HG02981 (cell line): ENCODE measurements at regions not wholly inside any gene's neighbourhood (a gene's known extent, or its start where the extent isn't known, plus 50 kb on each side); places are given as distances from the start of the nearest gene placed in this dataset.
"Not testable (repeated sequence)": the region's sequence is repeated elsewhere in the genome, so short reads cannot be mapped to it uniquely, and the experiment has no call there.

Experiments used
- ATAC-seq: cut with Tn5 transposase; IDR thresholded peaks from one replicate; pipeline ENCODE4 v1.9.1; 2021; ENCODE audit warnings: mild to moderate bottlenecking, moderate library complexity; ENCODE audit not compliant: unreplicated experiment

DNA sequence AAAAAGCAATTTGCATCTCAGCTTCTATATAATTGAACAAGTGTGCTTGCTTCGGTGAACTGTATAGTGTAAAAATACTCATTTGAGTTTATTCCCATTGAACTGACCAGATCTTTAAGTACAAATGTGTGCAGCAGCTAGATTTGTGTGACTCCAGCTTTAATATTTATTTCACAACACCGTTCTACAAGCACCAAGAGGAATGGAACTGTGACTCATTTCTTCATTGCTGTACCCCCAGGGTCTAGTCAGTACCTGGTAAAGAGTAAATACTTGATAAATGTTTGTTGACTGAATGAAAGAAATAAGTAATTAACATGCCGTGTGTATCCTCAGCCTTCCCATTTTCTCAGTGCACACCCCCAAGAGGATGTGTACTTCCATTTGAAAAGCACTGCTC lies 464.8 kb downstream of the CBLN4 start:
- ATAC-seq, result no peak

DNA sequence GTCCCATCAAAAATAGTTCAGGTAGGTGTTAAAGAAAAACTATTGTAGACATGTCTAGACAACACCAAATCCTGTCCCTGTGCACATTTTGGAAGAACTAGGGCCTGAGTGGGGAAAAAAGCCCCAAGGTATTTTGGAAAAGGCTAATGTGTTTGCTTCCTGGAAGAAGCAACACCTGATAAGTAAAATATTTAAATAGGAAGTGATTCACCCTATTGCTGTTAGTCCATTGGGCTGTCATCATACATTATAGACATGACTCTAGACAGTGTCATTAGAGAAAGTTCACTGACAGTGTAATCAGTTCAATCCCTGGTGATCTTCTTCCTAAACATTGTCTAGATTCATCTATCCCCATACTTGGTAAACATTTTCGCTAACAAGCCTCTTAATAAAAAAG lies 465.3 kb downstream of the CBLN4 start:
- ATAC-seq, result no peak

DNA sequence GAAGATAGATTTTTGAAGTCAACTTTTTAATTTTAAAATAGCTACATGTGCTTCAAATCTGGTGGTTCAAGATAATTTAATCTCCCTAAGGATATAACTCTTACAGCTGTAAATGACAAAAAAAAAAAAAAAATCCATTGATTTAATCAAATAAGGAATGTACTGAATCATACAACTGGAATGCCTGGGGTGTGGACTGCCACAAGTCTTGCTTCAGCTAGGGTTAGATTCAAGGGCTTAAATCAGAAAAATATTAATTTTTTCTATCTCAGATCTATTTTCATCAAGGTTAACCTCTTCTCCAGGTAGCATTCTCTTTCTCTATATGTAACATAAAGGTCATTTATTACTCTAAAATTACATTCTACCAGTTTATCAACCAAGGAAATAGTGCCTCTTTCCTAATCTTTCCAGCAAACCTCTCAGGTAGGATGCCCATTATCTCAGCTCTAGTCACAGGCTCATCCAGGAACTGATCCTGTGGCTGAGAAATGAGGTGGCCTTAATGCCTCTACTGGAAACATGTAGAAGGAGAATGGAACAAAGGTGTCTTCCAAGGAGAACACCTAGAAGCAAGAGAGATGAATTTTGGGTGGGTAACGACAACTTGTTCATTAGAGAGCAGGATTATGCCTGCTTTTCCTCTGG lies 466.9 kb downstream of the CBLN4 start:
- ATAC-seq, result no peak

DNA sequence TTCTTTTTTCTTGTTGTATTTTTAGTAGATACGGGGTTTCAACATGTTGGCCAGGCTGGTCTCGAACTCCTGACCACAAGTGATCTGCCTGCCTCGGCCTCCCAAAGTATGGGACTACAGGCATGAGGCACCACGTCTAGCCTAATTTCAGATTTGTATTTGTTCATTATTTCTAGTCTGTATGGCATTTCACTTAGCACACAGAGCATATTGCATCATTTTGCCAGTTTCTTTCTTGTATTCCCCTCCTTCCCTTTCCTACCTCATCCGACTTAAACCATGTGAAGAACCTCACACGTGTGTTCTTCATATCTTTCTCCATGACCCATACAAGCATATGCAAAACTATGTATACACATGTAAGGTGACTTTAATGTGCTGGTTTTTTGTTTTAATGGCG lies 470.0 kb downstream of the CBLN4 start:
- no peak for ATAC-seq

DNA sequence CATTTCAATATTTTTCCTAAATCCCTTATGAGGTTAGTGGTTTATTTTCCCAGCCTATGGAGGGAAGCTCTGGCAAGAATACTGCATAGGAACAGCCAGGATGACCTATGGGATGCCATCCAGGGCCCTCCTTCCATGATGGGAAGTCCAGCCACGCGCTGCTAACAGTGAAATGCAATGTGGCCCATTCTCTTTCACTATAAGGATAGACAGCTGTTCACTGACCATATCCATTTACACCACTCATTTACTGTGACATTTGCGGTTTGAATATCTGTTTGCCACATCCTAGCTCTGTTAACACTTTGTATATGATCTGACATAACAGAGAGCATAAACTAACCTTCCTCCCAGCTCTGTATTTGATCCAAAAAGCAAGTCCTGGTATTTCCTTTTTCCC lies 471.7 kb downstream of the CBLN4 start:
- no peak for ATAC-seq

DNA sequence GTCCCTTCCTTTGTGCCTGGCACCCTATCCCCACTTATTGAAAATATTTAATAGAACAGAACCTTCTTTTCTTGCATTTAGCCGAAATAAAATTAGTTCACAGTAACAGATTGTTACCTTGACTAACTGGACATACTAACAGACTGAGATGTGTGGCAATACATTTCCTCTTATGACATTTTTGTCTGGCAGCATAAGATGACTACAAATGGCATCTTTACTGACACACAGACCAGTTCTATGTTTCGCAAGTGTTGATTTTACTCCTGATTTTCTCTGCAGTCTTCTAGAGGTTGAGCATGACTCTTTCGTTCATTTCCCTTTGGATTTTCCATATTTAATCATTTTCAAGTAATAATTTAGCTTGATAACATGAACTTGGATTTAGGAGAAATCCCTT lies 474.6 kb downstream of the CBLN4 start:
- ATAC-seq, result no peak

DNA sequence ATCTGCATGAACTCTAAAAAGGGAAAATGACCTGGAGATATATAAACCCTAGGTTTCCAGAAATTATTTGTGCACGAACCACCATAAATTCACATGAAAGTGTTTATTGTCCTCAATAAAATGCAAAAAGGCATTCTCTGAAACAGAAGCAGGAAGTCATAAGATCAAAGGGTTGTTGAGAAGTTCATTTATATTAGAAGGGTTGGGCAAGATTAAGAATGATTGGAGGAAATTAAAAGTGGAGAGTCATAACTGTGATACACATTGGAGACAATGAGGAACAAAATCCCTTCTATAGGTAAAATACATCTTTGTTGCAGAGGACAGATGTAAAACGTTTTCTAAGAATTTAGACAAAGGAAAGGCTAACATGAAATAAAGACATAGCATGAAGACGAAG lies 476.8 kb downstream of the CBLN4 start:
- ATAC-seq, result no peak

DNA sequence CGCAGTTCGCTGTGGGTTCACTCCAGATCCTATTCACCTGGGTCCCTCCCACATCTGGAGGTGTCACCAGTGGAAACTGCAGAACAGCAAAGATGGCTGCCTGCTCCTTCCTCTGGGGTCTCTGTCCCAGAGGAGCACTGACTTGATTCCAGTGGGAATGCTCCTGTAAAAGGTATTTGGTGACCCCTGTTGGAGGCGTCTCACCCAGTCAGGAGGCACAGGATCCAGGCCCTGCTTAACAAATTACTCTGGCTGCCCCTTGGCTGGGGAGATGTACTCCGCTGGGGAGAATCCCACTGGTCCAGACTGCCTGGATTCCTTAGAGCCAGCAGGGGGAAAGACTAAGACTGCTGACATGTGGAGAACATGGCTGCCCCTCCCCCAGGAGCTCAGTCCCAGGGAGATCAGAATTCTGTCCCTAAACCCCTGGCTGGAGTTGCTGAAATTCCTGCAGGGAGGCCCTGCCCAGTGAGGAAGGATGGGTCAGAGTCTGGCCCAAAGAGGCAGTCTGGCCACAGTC lies 483.0 kb downstream of the CBLN4 start:
- no peak for ATAC-seq

DNA sequence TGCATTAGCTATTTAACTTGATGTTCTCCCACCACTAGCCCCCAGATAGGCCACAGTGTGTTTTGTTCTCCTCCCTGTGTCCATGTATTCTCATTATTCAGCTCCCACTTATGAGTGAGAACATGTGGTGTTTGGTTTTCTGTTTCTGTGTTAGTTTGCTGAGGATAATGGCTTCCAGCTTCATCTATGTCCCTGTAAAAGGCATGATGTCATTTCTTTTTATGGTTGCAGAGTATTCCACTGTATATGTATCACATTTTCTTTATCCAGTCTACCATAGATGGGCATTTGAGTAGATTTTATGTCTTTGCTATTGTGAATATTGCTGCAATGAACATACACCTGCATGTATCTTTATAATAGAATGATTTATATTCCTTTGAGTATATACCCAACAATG lies 487.7 kb downstream of the CBLN4 start:
- ATAC-seq, result not testable (repeated sequence)

DNA sequence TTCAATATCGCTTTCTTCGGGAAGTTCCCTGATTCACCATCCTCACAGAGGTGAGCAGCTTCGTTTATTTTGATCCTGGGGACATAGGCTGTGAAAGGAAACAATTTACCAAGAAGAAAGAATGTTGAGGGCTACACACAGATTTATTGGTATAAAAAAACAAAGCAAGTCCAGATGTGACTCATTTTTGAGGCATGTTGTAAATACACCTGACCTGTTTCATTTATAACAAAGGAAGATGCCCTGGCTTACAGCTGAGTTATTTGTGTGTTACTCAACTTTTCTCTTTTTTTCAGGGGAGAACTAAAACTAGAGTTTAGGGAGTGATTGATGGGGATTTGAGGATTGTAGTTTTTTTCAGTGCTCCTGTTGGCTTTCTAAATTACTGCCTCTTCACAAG lies 489.5 kb downstream of the CBLN4 start:
- no peak for ATAC-seq

DNA sequence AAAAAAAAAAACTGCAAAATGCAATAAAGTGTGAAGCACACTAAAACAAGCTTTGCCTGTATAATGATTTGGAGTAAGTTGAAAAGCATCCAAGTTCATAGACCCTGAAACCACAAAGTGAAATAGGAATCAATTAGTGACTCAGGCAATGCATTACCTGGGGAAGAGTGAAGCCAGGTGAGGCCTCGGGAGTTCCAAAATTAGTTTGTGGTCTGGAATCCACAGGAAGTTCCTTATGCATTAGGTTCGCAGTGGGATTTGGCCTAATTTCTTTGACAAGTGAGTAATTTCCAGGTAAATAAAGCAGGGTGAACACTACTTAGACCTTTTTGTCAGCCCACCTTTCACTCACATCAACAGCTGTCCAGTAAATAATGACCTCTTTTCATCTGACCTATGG lies 490.8 kb downstream of the CBLN4 start:
- no peak for ATAC-seq

DNA sequence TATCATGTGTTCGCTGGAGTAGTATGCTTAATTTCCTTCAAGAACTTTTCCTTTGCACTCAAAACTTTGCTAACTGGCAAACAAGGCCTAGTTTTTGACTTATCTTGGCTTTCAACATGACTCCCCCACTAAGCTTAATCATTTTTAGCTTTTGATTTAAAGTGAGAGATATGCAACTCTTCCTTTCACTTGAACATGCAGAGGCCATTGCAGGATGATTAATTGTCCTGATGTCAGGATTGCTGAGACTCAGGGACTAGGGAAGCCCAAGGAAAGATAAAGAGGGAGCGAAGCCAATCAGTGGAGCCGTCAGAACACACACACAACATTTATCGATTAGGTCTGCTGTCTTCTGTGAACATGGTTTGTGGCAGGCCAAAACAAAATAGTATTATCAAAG lies 491.4 kb downstream of the CBLN4 start:
- ATAC-seq, result no peak

DNA sequence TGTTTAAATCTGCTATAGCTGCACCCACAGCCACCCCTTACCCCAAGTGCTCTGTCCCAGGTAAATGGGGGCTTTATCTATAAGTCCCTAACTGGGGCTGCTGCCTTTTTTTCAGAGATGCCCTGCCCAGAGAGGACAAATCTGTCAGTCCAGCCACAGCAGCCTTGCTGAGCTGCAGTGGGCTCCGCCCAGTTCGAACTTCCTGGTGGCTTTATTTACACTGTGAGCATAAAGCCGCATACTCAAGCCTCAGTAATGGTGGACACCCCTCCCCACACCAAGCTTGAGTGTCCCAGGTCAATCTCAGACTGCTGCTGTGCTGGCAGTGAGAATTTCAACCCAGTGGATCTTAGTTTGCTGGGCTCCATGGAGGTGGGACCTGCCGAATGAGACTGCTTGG lies 505.2 kb downstream of the CBLN4 start:
- no peak for ATAC-seq

DNA sequence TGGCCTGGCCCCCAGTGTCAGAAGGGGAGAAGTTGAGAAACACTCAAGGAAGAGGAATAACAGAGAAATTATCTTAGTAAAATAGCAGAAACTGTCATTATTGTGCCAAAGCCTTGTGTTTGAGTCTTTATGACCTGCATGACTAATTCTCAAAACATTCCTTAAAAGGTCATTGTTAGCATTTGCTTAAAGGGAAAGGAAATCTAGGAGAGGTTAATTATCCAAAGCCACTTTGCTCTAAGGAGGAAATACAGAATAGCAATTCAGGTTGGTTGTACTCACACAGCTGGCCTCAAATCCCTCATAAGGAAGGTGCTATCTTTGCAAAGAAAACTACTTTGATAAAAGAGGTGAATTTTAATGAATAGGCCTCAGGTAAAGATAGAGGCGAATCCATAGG lies 516.7 kb downstream of the CBLN4 start:
- no peak for ATAC-seq

DNA sequence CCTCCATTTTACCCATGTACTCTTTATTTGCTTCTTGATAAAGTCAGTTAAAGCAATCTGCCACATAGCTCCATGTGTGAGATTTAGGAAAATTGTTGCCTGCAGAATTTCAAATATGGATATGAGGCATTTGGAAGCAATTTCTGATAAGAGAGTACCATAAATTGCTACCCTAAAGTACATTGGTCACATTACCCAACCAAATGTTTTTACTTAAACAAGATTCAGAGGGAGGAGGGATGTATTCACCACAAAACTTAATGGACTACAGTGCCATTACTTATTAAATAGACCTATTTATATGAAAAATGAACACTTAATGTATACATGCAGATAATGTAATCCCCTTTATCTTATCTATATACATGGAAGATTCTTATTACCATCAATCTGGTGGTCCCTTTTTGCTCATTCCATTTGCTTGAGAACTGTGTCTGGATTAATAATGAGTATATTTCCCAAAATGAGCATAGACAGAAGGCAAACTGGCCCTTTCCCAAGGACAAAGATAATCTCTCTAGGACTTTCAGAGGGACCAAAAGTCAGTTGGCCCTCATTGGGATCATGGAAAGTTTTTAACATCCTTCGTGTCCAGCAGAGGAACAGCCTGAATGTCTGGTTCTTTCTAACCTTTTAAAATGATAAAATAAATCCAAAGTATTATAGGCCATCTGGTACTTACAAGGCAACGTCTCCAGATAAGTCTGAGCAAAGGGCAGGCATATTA lies 526.4 kb downstream of the CBLN4 start:
- no peak for ATAC-seq

DNA sequence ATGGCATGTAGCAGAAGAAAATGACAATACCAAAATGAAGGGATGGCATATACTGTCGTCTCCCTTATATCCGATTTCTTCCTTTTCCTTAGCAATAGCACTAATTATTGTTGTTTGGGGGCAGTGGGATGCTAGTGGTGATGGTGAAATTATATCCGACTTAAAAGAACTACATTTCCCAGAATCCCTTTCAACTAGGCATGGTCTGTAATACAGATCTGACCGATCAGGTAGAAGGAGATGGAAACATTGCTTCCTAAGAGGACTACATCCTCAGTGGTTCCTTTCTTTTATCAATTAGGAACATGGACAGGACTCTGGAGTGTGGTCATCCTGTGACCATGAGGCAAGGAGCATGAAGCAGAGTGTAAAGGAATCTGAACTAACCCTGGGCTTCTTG lies 532.6 kb downstream of the CBLN4 start:
- ATAC-seq, result no peak

DNA sequence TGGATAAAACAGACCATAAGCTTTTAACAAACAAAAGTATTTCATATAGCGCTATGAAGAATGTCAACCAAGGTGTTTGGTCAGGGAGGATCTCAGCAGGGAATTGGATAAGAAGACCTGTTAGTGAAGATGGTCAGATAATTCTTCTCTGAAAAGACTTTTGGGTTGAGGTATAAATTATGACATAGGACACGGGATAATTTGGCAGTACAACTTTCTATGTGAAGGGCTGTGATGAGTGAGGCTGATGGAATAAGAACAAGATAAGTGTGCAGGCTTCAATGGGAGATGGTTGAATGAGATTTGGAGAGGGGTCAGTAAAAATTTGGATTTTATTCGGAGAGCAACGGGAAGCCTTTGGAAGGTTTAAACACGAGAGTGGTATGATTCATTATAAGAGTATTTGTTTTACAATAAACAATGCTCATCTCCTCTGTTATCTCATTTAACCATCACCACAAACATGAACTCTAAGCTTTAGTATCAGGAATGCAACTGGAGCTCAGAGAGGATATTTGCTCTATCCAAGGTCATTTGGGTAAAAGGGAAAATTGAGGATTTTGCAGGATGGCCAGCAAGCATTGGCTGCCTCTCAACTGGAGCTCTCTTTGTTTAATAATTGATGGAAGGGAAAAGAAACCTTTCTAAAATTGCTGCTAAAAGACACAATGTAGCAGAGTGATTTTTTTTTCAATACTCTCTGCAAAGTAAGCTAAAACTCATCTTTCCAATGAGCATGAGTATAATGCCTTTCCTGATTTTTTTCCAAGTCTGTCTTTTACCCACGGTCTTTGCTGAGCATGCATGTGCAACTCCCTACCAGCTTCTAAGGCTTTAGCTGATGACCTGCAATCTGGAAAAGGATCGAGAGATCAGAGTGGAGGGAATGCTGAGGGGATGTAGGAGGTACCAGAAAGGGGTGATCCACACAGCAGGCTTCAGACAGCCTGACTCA lies 534.0 kb downstream of the CBLN4 start:
- no peak for ATAC-seq

DNA sequence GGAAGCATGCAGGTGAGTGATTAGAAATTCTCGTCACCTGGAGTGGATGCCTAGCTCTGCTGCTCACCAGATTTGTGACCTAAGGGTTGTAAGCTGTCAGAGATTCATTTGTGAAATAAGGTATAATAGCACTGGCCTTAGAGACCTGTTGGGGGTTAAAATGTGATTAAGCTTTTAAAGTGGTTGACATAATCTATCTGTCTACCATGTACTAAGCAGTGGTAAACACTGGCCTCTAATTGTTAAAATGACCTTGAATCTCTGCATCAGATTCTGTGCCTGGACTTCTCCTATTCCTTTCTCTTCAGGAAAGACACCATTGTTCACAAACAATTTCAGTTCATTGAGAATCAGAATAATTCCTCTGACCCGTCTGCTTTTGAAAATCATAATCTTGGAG lies 536.2 kb downstream of the CBLN4 start:
- ATAC-seq, result no peak

DNA sequence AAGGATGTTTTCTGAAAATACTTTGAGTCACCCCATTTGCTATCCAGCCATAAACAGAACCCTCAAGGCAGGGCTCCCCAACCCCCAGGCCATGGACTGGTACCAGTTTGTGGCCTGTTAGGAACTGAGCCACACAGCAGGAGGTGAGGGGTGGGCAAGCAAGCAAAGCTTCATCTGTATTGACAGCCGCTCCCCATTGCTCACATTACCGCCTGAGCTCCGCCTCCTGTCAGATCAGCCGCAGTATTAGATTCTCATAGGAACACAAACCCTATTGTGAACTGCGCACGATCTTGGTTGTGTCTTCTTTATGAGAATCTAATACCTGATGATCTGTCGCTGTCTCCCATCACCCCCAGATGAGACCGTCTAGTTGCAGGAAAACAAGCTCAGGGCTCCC lies 543.8 kb downstream of the CBLN4 start:
- no peak for ATAC-seq

DNA sequence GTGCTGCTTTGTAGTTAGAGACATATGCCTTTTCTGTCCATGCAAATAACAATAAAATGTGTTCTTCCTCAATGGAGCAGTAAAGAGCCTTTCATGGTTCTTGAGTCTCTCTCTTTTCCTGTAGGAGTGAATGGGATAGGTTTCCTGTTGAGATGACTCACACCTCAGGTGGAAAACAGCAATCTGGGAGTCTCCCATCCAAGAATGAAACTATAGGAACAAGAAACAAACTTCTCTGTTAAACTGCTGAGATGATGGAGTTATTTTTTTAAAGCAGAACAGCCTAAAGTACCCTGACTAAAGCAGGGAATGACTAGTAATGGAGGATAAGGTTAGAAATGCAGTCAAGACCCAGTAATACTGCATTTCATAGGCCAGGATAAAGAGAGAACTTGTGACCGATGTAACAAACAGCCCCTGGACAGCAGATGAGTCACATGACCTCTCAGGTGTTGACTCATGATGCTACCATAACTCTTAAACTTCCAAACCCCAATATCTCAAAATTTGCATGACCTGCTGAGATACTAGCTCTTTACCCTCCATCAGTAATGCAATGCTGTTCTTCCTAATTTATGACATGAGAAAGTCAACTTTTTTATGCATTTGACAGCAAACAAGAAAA lies 548.9 kb downstream of the CBLN4 start:
- ATAC-seq, result no peak

DNA sequence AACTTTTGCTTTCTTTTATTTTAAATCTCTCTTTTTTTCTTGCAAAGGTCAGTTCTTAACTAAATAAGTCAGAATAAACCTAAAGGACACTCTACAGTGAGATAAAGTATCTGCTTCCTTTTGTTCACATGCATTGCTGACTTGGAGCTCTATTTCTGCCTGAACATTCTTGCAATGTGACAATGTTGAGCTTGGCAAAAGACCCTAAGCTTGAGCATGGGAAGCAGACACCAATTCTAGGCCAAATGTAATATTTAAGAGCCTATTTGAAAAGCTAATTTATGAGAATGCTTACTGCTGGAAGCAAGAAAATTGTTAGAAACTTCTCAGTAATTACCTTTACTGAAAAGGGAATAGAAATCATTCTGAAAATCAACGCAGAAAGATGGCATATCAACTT lies 556.2 kb downstream of the CBLN4 start:
- ATAC-seq, result no peak
